ENCODE measurements at regions not wholly inside any gene's neighbourhood (a gene's known extent, or its start where the extent isn't known, plus 50 kb on each side); places are given as distances from the start of the nearest gene placed in this dataset.

GRCh38 chr6:148678682-148679081 lies 68.1 kb upstream of the UST start:
- H3K4me1 Mint-ChIP-seq (ENCODE audit: low read depth): peaks cover 2% of the 10 kb centered on the region
- H3K27ac Mint-ChIP-seq: no peak overlapping the region
- no peaks in the 10 kb centered on the region for H3K9me3 Mint-ChIP-seq (ENCODE audit: low read depth)
- no peaks in the 10 kb centered on the region for H3K36me3 Mint-ChIP-seq
- H3K27me3 Mint-ChIP-seq: peaks cover 15% of the 10 kb centered on the region
- no peak overlapping the region for H3K4me3 Mint-ChIP-seq

- Mint-ChIP-seq H3K4me1 (ENCODE audit: low read depth) (peaks cover 2% of the 10 kb centered on the region), H3K27me3 (peaks cover 13% of the 10 kb centered on the region), H3K4me3 (no peak overlapping the region)
These were observed 65.2 kb upstream of the UST start for GRCh38 chr6:148681666-148682065.

GRCh38 chr6:148682252-148682651 lies 64.6 kb upstream of the UST start:
- peaks cover 12% of the 10 kb centered on the region for H3K27me3 Mint-ChIP-seq
- H3K36me3 Mint-ChIP-seq: no peaks in the 10 kb centered on the region
- no peaks in the 10 kb centered on the region for H3K9me3 Mint-ChIP-seq (ENCODE audit: low read depth)
- H3K4me3 Mint-ChIP-seq: no peak overlapping the region
- H3K27ac Mint-ChIP-seq: no peak overlapping the region
- H3K4me1 Mint-ChIP-seq (ENCODE audit: low read depth): peaks cover 2% of the 10 kb centered on the region

More at GRCh38 chr6:148681666-148682065, 65.2 kb upstream of the UST start:
- Mint-ChIP-seq H3K36me3 (no peaks in the 10 kb centered on the region), H3K9me3 (ENCODE audit: low read depth) (no peaks in the 10 kb centered on the region), H3K27ac (no peak overlapping the region)

GRCh38 chr6:148682990-148683389 lies 63.8 kb upstream of the UST start:
- H3K36me3 Mint-ChIP-seq: no peaks in the 10 kb centered on the region
- H3K4me1 Mint-ChIP-seq (ENCODE audit: low read depth): peaks cover 2% of the 10 kb centered on the region
- H3K27ac Mint-ChIP-seq: no peak overlapping the region

GRCh38 chr6:148689168-148689567 lies 57.7 kb upstream of the UST start:
- no peak overlapping the region for H3K4me3 Mint-ChIP-seq

More at GRCh38 chr6:148682990-148683389, 63.8 kb upstream of the UST start:
- Mint-ChIP-seq H3K9me3 (ENCODE audit: low read depth) (no peaks in the 10 kb centered on the region), H3K27me3 (peaks cover 10% of the 10 kb centered on the region), H3K4me3 (no peak overlapping the region)

GRCh38 chr6:148693882-148694484 lies 52.8 kb upstream of the UST start:
- Mint-ChIP-seq H3K27me3 (peaks cover 2% of the 10 kb centered on the region), H3K36me3 (no peaks in the 10 kb centered on the region), H3K27ac (no peak overlapping the region), H3K9me3 (ENCODE audit: low read depth) (no peaks in the 10 kb centered on the region), H3K4me3 (no peak overlapping the region), H3K4me1 (ENCODE audit: low read depth) (no peaks in the 10 kb centered on the region)

More at GRCh38 chr6:148689168-148689567, 57.7 kb upstream of the UST start:
- H3K4me1 Mint-ChIP-seq (ENCODE audit: low read depth): no peaks in the 10 kb centered on the region
- no peak overlapping the region for H3K27ac Mint-ChIP-seq
- no peaks in the 10 kb centered on the region for H3K9me3 Mint-ChIP-seq (ENCODE audit: low read depth)
- H3K27me3 Mint-ChIP-seq: no peaks in the 10 kb centered on the region
- no peaks in the 10 kb centered on the region for H3K36me3 Mint-ChIP-seq

Data from activated naive CD8-positive, alpha-beta T cell (primary cell).